K562 (cell line): ENCODE measurements at regions not wholly inside any gene's neighbourhood (a gene's known extent, or its start where the extent isn't known, plus 50 kb on each side); places are given as distances from the start of the nearest gene placed in this dataset.
"Not testable (repeated sequence)": the region's sequence is repeated elsewhere in the genome, so short reads cannot be mapped to it uniquely, and the experiment has no call there.

Experiments
- ATAC-seq: fragments of 200-7000 bp; cut with Tn5 transposase; 3 replicates; pipeline ENCODE4 v1.9.1; 2020; ENCODE audit warnings: moderate library complexity
- BruUV-seq: library from RNA; stranded (reverse); fragments of 400-500 nt; replicated peaks from 2 replicates; lab custom pipeline; 2021; lab: Mats Ljungman, UMichigan
- CTCF ChIA-PET: fragments of 300-600 bp; formaldehyde crosslinking; extraction: SDS; loops from one replicate; lab custom pipeline; 2021; ENCODE audit warnings: low intra/inter-chr PET ratio; lab: Yijun Ruan, JAX
- POLR2A ChIA-PET: fragments of 300-600, 350-650 bp; sonication (Branson Sonifier 250); formaldehyde crosslinking; extraction: SDS; loops from one replicate; lab custom pipeline; 2021; ENCODE audit warnings: antibody characterized with exemption, inconsistent platforms; lab: Yijun Ruan, JAX
- DNase-seq, 4 experiments: peaks; one replicate each; pipeline versions ENCODE4 v3.0.0 to v3.0.0-alpha.2; 2011 to 2018; ENCODE audit warnings: low spot score in 3 of 4, mixed read lengths in 3 of 4; ENCODE audit errors: extremely low read depth in 1 of 4
- FAIRE-seq: peaks from 2 replicates; lab custom pipeline; 2011; peaks lifted over from hg19 to GRCh38; lab: Jason Lieb, UNC
- H2AFZ ChIP-seq: 2 replicates; pipeline ENCODE4 v1.6.0; 2011; ENCODE audit warnings: low read depth, low read length, control low read depth, inconsistent platforms
- H3K27ac ChIP-seq: fragments of 200-600 bp; 3 replicates; pipeline ENCODE4 v1.8.0; 2011; ENCODE audit warnings: low read depth, mild to moderate bottlenecking, control low read depth, inconsistent platforms, low read length, moderate library complexity, mixed read lengths; ENCODE audit errors: extremely low read depth
- H3K27me3 ChIP-seq, 2 experiments: fragments of 300-600 bp in 1 of 2; 2 replicates in 1 of 2; 3 replicates in 1 of 2; pipeline versions ENCODE4 v1.6.0 to v1.8.0; 2011; ENCODE audit warnings: inconsistent platforms in 2 of 2, low read length in 2 of 2, mild to moderate bottlenecking in 1 of 2, mixed read lengths in 1 of 2, moderate library complexity in 1 of 2; ENCODE audit not compliant: control insufficient read depth in 2 of 2, insufficient read depth in 2 of 2
- H3K36me3 ChIP-seq: fragments of 300-600 bp; 3 replicates; pipeline ENCODE4 v1.8.0; 2011; ENCODE audit warnings: mild to moderate bottlenecking, low read length, inconsistent platforms; ENCODE audit not compliant: control insufficient read depth, insufficient read depth
- H3K4me1 ChIP-seq, 2 experiments: fragments of 200-600 bp in 1 of 2; replicated peaks in 1 of 2; 2 replicates in 1 of 2; 3 replicates in 1 of 2; pipeline versions ENCODE4 v1.5.1 to v1.8.0; 2011; ENCODE audit warnings: inconsistent platforms in 2 of 2, low read length in 2 of 2, mild to moderate bottlenecking in 1 of 2, mixed read lengths in 1 of 2, moderate library complexity in 1 of 2; ENCODE audit not compliant: control insufficient read depth in 2 of 2, insufficient read depth in 2 of 2
- H3K4me2 ChIP-seq: 2 replicates; pipeline ENCODE4 v1.6.1; 2011; ENCODE audit warnings: low read length, control low read depth, inconsistent platforms, mixed read lengths; ENCODE audit not compliant: insufficient read depth
- H3K4me3 ChIP-seq: fragments of 200-600 bp; sonication (generic), shearing (Covaris generic); 2 replicates; pipeline ENCODE4 v1.5.1; 2016; ENCODE audit warnings: control low read depth, inconsistent platforms
- H3K79me2 ChIP-seq: fragments of 200-600 bp; 3 replicates; pipeline ENCODE4 v1.8.0; 2011; ENCODE audit warnings: low read length, inconsistent platforms; ENCODE audit not compliant: control insufficient read depth, insufficient read depth
- H3K9ac ChIP-seq, 2 experiments: 2 replicates each; pipeline versions ENCODE4 v1.6.0 to v1.6.1; 2011; ENCODE audit warnings: low read depth in 2 of 2, low read length in 2 of 2, control low read depth in 1 of 2, inconsistent platforms in 1 of 2, mild to moderate bottlenecking in 1 of 2, mixed read lengths in 1 of 2; ENCODE audit not compliant: insufficient read depth in 1 of 2
- H3K9me1 ChIP-seq: one replicate; pipeline ENCODE4 v1.6.0; 2011; ENCODE audit warnings: inconsistent platforms, mild to moderate bottlenecking, low read length, moderate library complexity; ENCODE audit not compliant: control insufficient read depth, insufficient read depth
- H3K9me3 ChIP-seq: replicated peaks from 2 replicates; pipeline ENCODE4 v1.5.1; 2011; ENCODE audit warnings: low read depth, low read length, inconsistent platforms; ENCODE audit not compliant: control insufficient read depth, insufficient read depth
- H4K20me1 ChIP-seq: replicated peaks from 2 replicates; pipeline ENCODE4 v1.6.1; 2011; ENCODE audit warnings: low read length, inconsistent platforms, mixed read lengths; ENCODE audit not compliant: control insufficient read depth, insufficient read depth
- CBFA2T3 ChIP-seq: fragments of 450-650 bp; IDR thresholded peaks from 2 replicates; pipeline ENCODE4 v1.6.1; 2017
- CHD2 ChIP-seq: IDR thresholded peaks from 2 replicates; pipeline ENCODE4 v1.6.1; 2011; ENCODE audit warnings: low read depth, low read length
- DPF2 ChIP-seq: fragments of 450-650 bp; IDR thresholded peaks from 2 replicates; pipeline ENCODE4 v1.6.1; 2016
- ETV1 ChIP-seq: fragments of 450-650 bp; conservative IDR thresholded peaks from 2 replicates; pipeline ENCODE4 v1.6.1; 2016; ENCODE audit warnings: missing genetic modification characterization, control low read depth, low read depth, missing compliant biosample characterization
- FOXA3 ChIP-seq, 2 experiments: fragments of 450-650 bp in 1 of 2; sonication (generic) in 1 of 2; formaldehyde crosslinking; IDR thresholded peaks in 1 of 2; conservative IDR thresholded peaks in 1 of 2; 2 replicates each; pipeline versions ENCODE4 v1.4.0 to v1.8.0; 2020 to 2022; ENCODE audit warnings: mild to moderate bottlenecking in 2 of 2, missing genetic modification reagents in 1 of 2
- GTF2E2 ChIP-seq: fragments of 200-800 bp; sonication (Bioruptor generic); IDR thresholded peaks from 2 replicates; pipeline ENCODE4 v1.6.1; 2016; ENCODE audit warnings: missing genetic modification characterization, missing compliant biosample characterization
- HDAC2 ChIP-seq: fragments of 450-650 bp; IDR thresholded peaks from 2 replicates; pipeline ENCODE4 v1.6.1; 2016; ENCODE audit warnings: mild to moderate bottlenecking
- KDM1A ChIP-seq, 2 experiments: fragments of 450-650 bp; IDR thresholded peaks; 2 replicates each; pipeline ENCODE4 v1.6.1; 2016; ENCODE audit warnings: mild to moderate bottlenecking in 2 of 2
- KLF16 ChIP-seq: IDR thresholded peaks from 2 replicates; pipeline ENCODE4 v1.6.1; 2016; ENCODE audit warnings: antibody characterized with exemption
- MAFF ChIP-seq: IDR thresholded peaks from 2 replicates; pipeline ENCODE4 v1.6.1; 2012; ENCODE audit warnings: low read length, improper control_type of control experiment
- MED1 ChIP-seq: sonication (generic); formaldehyde crosslinking; IDR thresholded peaks from 2 replicates; pipeline ENCODE4 v1.8.1; 2023; ENCODE audit warnings: missing genetic modification reagents, borderline replicate concordance
- PATZ1 ChIP-seq: fragments of 250-450 bp; sonication (Bioruptor Pico); IDR thresholded peaks from 2 replicates; pipeline ENCODE4 v1.5.0; 2020; ENCODE audit warnings: mild to moderate bottlenecking, borderline replicate concordance
- RAD21 ChIP-seq, 2 experiments: fragments of 250-450 bp in 1 of 2; fragments of 450-650 bp in 1 of 2; sonication (Bioruptor Pico) in 1 of 2; formaldehyde crosslinking in 1 of 2; IDR thresholded peaks in 1 of 2; conservative IDR thresholded peaks in 1 of 2; 2 replicates each; pipeline versions ENCODE4 v1.4.0 to v1.8.0; 2020 to 2022; ENCODE audit warnings: mild to moderate bottlenecking in 2 of 2, moderate library complexity in 1 of 2
- RCOR1 ChIP-seq, 2 experiments: IDR thresholded peaks; 2 replicates each; pipeline ENCODE4 v1.6.1; 2012; ENCODE audit warnings: low read depth in 2 of 2, low read length in 2 of 2, borderline replicate concordance in 1 of 2, improper control_type of control experiment in 1 of 2
- RUNX1 ChIP-seq: sonication (generic); IDR thresholded peaks from 2 replicates; pipeline ENCODE4 v1.6.1; 2016; ENCODE audit warnings: antibody characterized with exemption, low read depth
- SMARCA4 ChIP-seq: fragments of 450-650 bp; IDR thresholded peaks from 2 replicates; pipeline ENCODE4 v1.6.1; 2016
- SUPT5H ChIP-seq: fragments of 450-650 bp; IDR thresholded peaks from 2 replicates; pipeline ENCODE4 v1.6.1; 2016
- WGBS: fragments of 100-300 bp; shearing (Covaris generic); methylation state at CpG from one replicate; pipeline ENCODE4 v1.1.6; 2016; ENCODE audit warnings: low coverage, mixed read lengths; ENCODE audit not compliant: insufficient coverage; ENCODE audit errors: missing lambda C conversion rate; 5-methylcytosine and 5-hydroxymethylcytosine counted together
- in situ Hi-C: fragments of 300-500 bp; cut with MboI; formaldehyde crosslinking; loops from 4 replicates; pipeline ENCODE4 v1.15.0; 2018; ENCODE audit warnings: inconsistent platforms, mixed read lengths
- intact Hi-C: fragments of 100-400 bp; cut with micrococcal nuclease; formaldehyde crosslinking; loops from 2 replicates; pipeline ENCODE4 v1.14.2; 2022

GRCh38 chr16:79881107-79881506 is 280.6 kb upstream of the MAF start:
- H3K27ac ChIP-seq, H3K36me3 ChIP-seq, ATAC-seq, H3K4me3 ChIP-seq, H3K9ac ChIP-seq, H3K27me3 ChIP-seq, DNase-seq, in situ Hi-C loops, H3K9me3 ChIP-seq, CTCF ChIA-PET, H3K4me2 ChIP-seq, POLR2A ChIA-PET, H4K20me1 ChIP-seq, H2AFZ ChIP-seq, BruUV-seq, intact Hi-C loops, H3K9me1 ChIP-seq, FAIRE-seq, H3K79me2 ChIP-seq: not testable (repeated sequence)
- H3K4me1 ChIP-seq, result peaks cover 5 to 15% of the 10 kb centered on the region in 2 experiments; a peak in 4 of 5 replicates
- WGBS, result 16% methylated on average over 8 of the region's 9 CpGs
- TF ChIP-seq KDM1A (IDR thresholded peaks at IDR 0.05), result peak in 1 of 2 experiments; percentile 17; a peak in 1 of 4 replicates
- peak; percentile 68; the same call in 1 of the 2 replicates for TF ChIP-seq HDAC2
- peak in 1 of 2 experiments; percentile 82; a peak in 1 of 4 replicates for TF ChIP-seq RCOR1 (IDR thresholded peaks at IDR 0.05; ENCODE audit: borderline replicate concordance in 1 of 2, low read depth in 2 of 2, low read length in 2 of 2)
- TF ChIP-seq SMARCA4, result peak; percentile 20; the same call in 1 of the 2 replicates
- peak; percentile 15; the same call in 1 of the 2 replicates for TF ChIP-seq DPF2
- 0 out of 2 replicates have a peak, but pooled peaks have one; percentile 9 for TF ChIP-seq CBFA2T3
- peak; percentile 63 for TF ChIP-seq ETV1 (tag)

- CTCF ChIA-PET, result no interaction called here
- BruUV-seq, result no TSS peak
- TF ChIP-seq PATZ1 (CRISPR knock-in tag) (no peak), RUNX1 (no peak), KLF16 (no peak), FOXA3 (CRISPR knock-in tag; conservative IDR thresholded peaks at IDR 0.05 in 1 of 2, IDR thresholded peaks at IDR 0.05 in 1 of 2) (no peak), SUPT5H (no peak), MAFF (no peak), GTF2E2 (no peak), RAD21 (CRISPR knock-in tag; conservative IDR thresholded peaks at IDR 0.05 in 1 of 2, IDR thresholded peaks at IDR 0.05 in 1 of 2) (no peak), CHD2 (no peak), MED1 (CRISPR knock-in tag) (no peak)
Observed at GRCh38 chr16:79876332-79876730, 275.8 kb upstream of the MAF start.

More at GRCh38 chr16:79876332-79876730, 275.8 kb upstream of the MAF start:
- FAIRE-seq (peak; percentile 57), ATAC-seq (peak; percentile 26), DNase-seq (no peak)
- Histone ChIP-seq H3K4me1 (peaks cover 21 to 31% of the 10 kb centered on the region in 2 experiments), H3K27ac (no peak overlapping the region), H3K79me2 (no peaks in the 10 kb centered on the region), H3K4me2 (no peak overlapping the region), H4K20me1 (no peaks in the 10 kb centered on the region), H3K9me3 (no peaks in the 10 kb centered on the region), H2AFZ (peak overlapping the region; percentile 73), H3K9me1 (no peaks in the 10 kb centered on the region), H3K9ac (no peak overlapping the region), H3K4me3 (no peak overlapping the region), H3K27me3 (no peaks in the 10 kb centered on the region), H3K36me3 (no peaks in the 10 kb centered on the region; the same call in 2 of the 3 replicates)
- POLR2A ChIA-PET, result interaction anchor here (0.8 to 1.0 kb wide), 2 partner anchors 9 to 11 kb away, joined by 3 to 4 read pairs; no protein-coding TSS in a partner anchor
- intact Hi-C loops (no loop called here), in situ Hi-C loops (no loop called here)
- WGBS, result 41% methylated on average over 3 of the region's 3 CpGs
